ENCODE measurements at regions not wholly inside any gene's neighbourhood (a gene's known extent, or its start where the extent isn't known, plus 50 kb on each side); places are given as distances from the start of the nearest gene placed in this dataset.

GRCh38 chr1:60751306-60751705, 331.1 kb upstream of the NFIA start (continued):
- TF ChIP-seq PHF8 (conservative IDR thresholded peaks at IDR 0.05; ENCODE audit: low read depth, low read length) (no peak), TBP (IDR thresholded peaks at IDR 0.05; ENCODE audit: low read depth, low read length) (no peak), CREB1 (IDR thresholded peaks at IDR 0.05) (no peak), ASH2L (IDR thresholded peaks at IDR 0.05; ENCODE audit: low read length) (no peak), POLR2A (IDR thresholded peaks at IDR 0.05; ENCODE audit: control extremely low read depth in 1 of 2, low read depth in 2 of 2, low read length in 2 of 2) (no peak)
